ENCODE measurements at regions not wholly inside any gene's neighbourhood (a gene's known extent, or its start where the extent isn't known, plus 50 kb on each side); places are given as distances from the start of the nearest gene placed in this dataset.

- TF ChIP-seq SMC3 (IDR thresholded peaks at IDR 0.05; ENCODE audit: low read depth, low read length) (no peak), RFX5 (IDR thresholded peaks at IDR 0.05; ENCODE audit: low read length) (no peak), FOXM1 (IDR thresholded peaks at IDR 0.05; ENCODE audit: low read depth) (no peak), RCOR1 (IDR thresholded peaks at IDR 0.05; ENCODE audit: low read length) (no peak), GABPA (IDR thresholded peaks at IDR 0.05; ENCODE audit: low read depth) (no peak), RAD21 (IDR thresholded peaks at IDR 0.05; ENCODE audit: low read length) (no peak), TCF12 (IDR thresholded peaks at IDR 0.05) (no peak), ELF1 (IDR thresholded peaks at IDR 0.05) (no peak), YY1 (IDR thresholded peaks at IDR 0.05; ENCODE audit: low read depth) (no peak)
- POLR2A ChIA-PET: no interaction called here
These were observed 275.7 kb downstream of the SHQ1 start for GRCh38 chr3:72572489-72573007.

DNA sequence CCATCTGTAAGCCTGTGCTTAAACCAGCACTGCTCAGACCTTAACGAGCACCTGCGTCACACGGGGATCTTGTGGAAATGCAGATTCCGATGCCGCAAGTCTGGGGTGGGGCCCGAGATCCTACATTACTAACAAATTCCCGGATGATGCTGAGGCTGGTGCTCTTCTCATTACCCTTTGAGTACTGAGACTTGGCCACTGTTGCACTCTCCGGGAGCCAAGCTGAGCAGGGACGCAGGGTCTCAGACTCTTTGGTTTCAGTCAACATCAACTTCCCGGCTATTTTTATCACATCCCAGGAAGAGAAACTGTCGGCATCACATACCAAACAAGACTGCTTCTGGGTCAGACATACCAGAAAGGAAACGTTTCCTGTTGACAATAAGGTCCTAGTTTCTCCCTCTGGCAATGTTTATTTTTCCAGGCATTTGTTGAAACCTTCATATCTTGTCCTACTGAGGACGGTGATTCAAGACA lies 276.6 kb downstream of the SHQ1 start:
- H3K9me3 ChIP-seq: no peaks in the 10 kb centered on the region
- H3K27me3 ChIP-seq (ENCODE audit: insufficient read depth): no peaks in the 10 kb centered on the region
- H3K9me2 ChIP-seq: no peaks in the 10 kb centered on the region
- H3K36me3 ChIP-seq (replicated peaks in 1 of 2; ENCODE audit: control insufficient read depth in 1 of 2, insufficient read depth in 2 of 2, low read length in 1 of 2): no peaks in the 10 kb centered on the region
- H2AFZ ChIP-seq (ENCODE audit: low read depth): no peak overlapping the region
- DNase-seq: no peak
- 75% methylated on average over 13 of the region's 13 CpGs for whole genome bisulfite sequencing (ENCODE audit: low lambda C conversion rate)
- H3K4me2 ChIP-seq: no peak overlapping the region
- H3K27ac ChIP-seq (ENCODE audit: low read depth in 2 of 2, low read length in 1 of 2): no peak overlapping the region
- H3K4me1 ChIP-seq (ENCODE audit: control insufficient read depth in 1 of 2, insufficient read depth in 2 of 2, low read depth in 1 of 2, low read length in 1 of 2): peaks cover 0 to 14% of the 10 kb centered on the region in 2 experiments; a peak in 1 of 4 replicates
- CTCF ChIA-PET: interaction anchor here (0.9 to 2.4 kb wide), 2 partner anchors 94 to 250 kb away, joined by 3 to 8 read pairs; no protein-coding TSS in a partner anchor
- POLR2A ChIA-PET: interaction anchor here (1.3 kb wide), 1 partner anchor 94 kb away, joined by 3 read pairs; no protein-coding TSS in a partner anchor
- TF ChIP-seq IRF3 (IDR thresholded peaks at IDR 0.05; ENCODE audit: low read depth, low read length): no peak
- TF ChIP-seq RAD21 (IDR thresholded peaks at IDR 0.05; ENCODE audit: low read length): no peak
- TF ChIP-seq, protein P1, sequence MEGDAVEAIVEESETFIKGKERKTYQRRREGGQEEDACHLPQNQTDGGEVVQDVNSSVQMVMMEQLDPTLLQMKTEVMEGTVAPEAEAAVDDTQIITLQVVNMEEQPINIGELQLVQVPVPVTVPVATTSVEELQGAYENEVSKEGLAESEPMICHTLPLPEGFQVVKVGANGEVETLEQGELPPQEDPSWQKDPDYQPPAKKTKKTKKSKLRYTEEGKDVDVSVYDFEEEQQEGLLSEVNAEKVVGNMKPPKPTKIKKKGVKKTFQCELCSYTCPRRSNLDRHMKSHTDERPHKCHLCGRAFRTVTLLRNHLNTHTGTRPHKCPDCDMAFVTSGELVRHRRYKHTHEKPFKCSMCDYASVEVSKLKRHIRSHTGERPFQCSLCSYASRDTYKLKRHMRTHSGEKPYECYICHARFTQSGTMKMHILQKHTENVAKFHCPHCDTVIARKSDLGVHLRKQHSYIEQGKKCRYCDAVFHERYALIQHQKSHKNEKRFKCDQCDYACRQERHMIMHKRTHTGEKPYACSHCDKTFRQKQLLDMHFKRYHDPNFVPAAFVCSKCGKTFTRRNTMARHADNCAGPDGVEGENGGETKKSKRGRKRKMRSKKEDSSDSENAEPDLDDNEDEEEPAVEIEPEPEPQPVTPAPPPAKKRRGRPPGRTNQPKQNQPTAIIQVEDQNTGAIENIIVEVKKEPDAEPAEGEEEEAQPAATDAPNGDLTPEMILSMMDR (IDR thresholded peaks at IDR 0.05): no peak
- no peak for TF ChIP-seq RFX5 (IDR thresholded peaks at IDR 0.05; ENCODE audit: low read length)
- TF ChIP-seq, protein P2, sequence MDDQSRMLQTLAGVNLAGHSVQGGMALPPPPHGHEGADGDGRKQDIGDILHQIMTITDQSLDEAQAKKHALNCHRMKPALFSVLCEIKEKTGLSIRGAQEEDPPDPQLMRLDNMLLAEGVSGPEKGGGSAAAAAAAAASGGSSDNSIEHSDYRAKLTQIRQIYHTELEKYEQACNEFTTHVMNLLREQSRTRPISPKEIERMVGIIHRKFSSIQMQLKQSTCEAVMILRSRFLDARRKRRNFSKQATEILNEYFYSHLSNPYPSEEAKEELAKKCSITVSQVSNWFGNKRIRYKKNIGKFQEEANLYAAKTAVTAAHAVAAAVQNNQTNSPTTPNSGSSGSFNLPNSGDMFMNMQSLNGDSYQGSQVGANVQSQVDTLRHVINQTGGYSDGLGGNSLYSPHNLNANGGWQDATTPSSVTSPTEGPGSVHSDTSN (IDR thresholded peaks at IDR 0.05): no peak
- TF ChIP-seq RCOR1 (IDR thresholded peaks at IDR 0.05; ENCODE audit: low read length): no peak
- no peak for TF ChIP-seq FOXJ3 (CRISPR knock-in tag; IDR thresholded peaks at IDR 0.05)
- no peak for TF ChIP-seq USF1 (IDR thresholded peaks at IDR 0.05; ENCODE audit: borderline replicate concordance, low read depth)
- no peak for TF ChIP-seq TEAD4 (IDR thresholded peaks at IDR 0.05; ENCODE audit: borderline replicate concordance, insufficient read depth)
- TF ChIP-seq RXRA (IDR thresholded peaks at IDR 0.05; ENCODE audit: borderline replicate concordance, low read depth): no peak
- TF ChIP-seq ZBTB33 (IDR thresholded peaks at IDR 0.05; ENCODE audit: borderline replicate concordance, low read depth): no peak
- TF ChIP-seq SMC3 (IDR thresholded peaks at IDR 0.05; ENCODE audit: low read depth, low read length): no peak
- TF ChIP-seq MXI1 (IDR thresholded peaks at IDR 0.05; ENCODE audit: low read depth, low read length): no peak
- no peak for TF ChIP-seq EZH2phosphoT487 (IDR thresholded peaks at IDR 0.05; ENCODE audit: borderline replicate concordance, low read depth)
- TF ChIP-seq TCF12 (IDR thresholded peaks at IDR 0.05): no peak
- H4K20me1 ChIP-seq (ENCODE audit: insufficient read depth): no peaks in the 10 kb centered on the region
- no peaks in the 10 kb centered on the region for H3F3A ChIP-seq (replicated peaks; ENCODE audit: insufficient read depth)
- H3K4me3 ChIP-seq (ENCODE audit: low read depth in 2 of 2, low read length in 1 of 2): no peak overlapping the region
- H3K79me2 ChIP-seq (ENCODE audit: insufficient read depth): no peaks in the 10 kb centered on the region
- H3K9ac ChIP-seq: no peak overlapping the region

More at GRCh38 chr3:72572489-72573007, 275.7 kb downstream of the SHQ1 start:
- H3K4me3 ChIP-seq (ENCODE audit: low read depth in 2 of 2, low read length in 1 of 2): no peak overlapping the region
- H4K20me1 ChIP-seq (ENCODE audit: insufficient read depth): no peaks in the 10 kb centered on the region
- H3K27ac ChIP-seq (ENCODE audit: low read depth in 2 of 2, low read length in 1 of 2): no peak overlapping the region
- no peak for DNase-seq
- no peaks in the 10 kb centered on the region for H3K9me2 ChIP-seq
- H3K36me3 ChIP-seq (replicated peaks in 1 of 2; ENCODE audit: control insufficient read depth in 1 of 2, insufficient read depth in 2 of 2, low read length in 1 of 2): no peaks in the 10 kb centered on the region
- peaks cover 0 to 14% of the 10 kb centered on the region in 2 experiments; a peak in 1 of 4 replicates for H3K4me1 ChIP-seq (ENCODE audit: control insufficient read depth in 1 of 2, insufficient read depth in 2 of 2, low read depth in 1 of 2, low read length in 1 of 2)
- no peak overlapping the region for H2AFZ ChIP-seq (ENCODE audit: low read depth)
- no peaks in the 10 kb centered on the region for H3K9me3 ChIP-seq
- no peaks in the 10 kb centered on the region for H3F3A ChIP-seq (replicated peaks; ENCODE audit: insufficient read depth)
- H3K4me2 ChIP-seq: no peak overlapping the region
- H3K79me2 ChIP-seq (ENCODE audit: insufficient read depth): no peaks in the 10 kb centered on the region
- CTCF ChIA-PET: no interaction called here
- WGBS (ENCODE audit: low lambda C conversion rate): 78% methylated on average over 19 of the region's 19 CpGs
- no peak overlapping the region for H3K9ac ChIP-seq
- H3K27me3 ChIP-seq (ENCODE audit: insufficient read depth): no peaks in the 10 kb centered on the region
